DMS 273 treated with DMSO at 0.1 percent for 48 hours (cell line): ENCODE measurements at regions not wholly inside any gene's neighbourhood (a gene's known extent, or its start where the extent isn't known, plus 50 kb on each side); places are given as distances from the start of the nearest gene placed in this dataset.

Experiments
- DNase-seq: peaks from one replicate; lab custom pipeline; 2025; lab: John Stamatoyannopoulos, UW

GRCh38 chr1:199639453-199639852 is 388.1 kb upstream of the NR5A2 start:
- no peak for DNase-seq

- no peak for DNase-seq
These were observed 386.0 kb upstream of the NR5A2 start for GRCh38 chr1:199641531-199641930.

GRCh38 chr1:199644912-199645311 is 382.6 kb upstream of the NR5A2 start:
- no peak for DNase-seq

GRCh38 chr1:199646761-199647160 is 380.7 kb upstream of the NR5A2 start:
- DNase-seq = no peak

- no peak for DNase-seq
These were observed 370.1 kb upstream of the NR5A2 start for GRCh38 chr1:199657449-199657848.

- DNase-seq = no peak
These were observed 367.4 kb upstream of the NR5A2 start for GRCh38 chr1:199660071-199660470.

GRCh38 chr1:199665371-199665770 is 362.1 kb upstream of the NR5A2 start:
- no peak for DNase-seq

- DNase-seq = no peak
These were observed 360.4 kb upstream of the NR5A2 start for GRCh38 chr1:199667089-199667488.

- no peak for DNase-seq
These were observed 357.6 kb upstream of the NR5A2 start for GRCh38 chr1:199669916-199670315.

GRCh38 chr1:199671684-199672083 is 355.8 kb upstream of the NR5A2 start:
- no peak for DNase-seq

GRCh38 chr1:199675937-199676336 is 351.6 kb upstream of the NR5A2 start:
- DNase-seq = no peak

- no peak for DNase-seq
These were observed 348.7 kb upstream of the NR5A2 start for GRCh38 chr1:199678771-199679170.

- DNase-seq = no peak
These were observed 345.4 kb upstream of the NR5A2 start for GRCh38 chr1:199682081-199682480.

GRCh38 chr1:199684686-199685273 is 342.7 kb upstream of the NR5A2 start:
- peak; percentile 43 for DNase-seq

- DNase-seq = no peak
These were observed 342.1 kb upstream of the NR5A2 start for GRCh38 chr1:199685369-199685768.

GRCh38 chr1:199687321-199687720 is 340.2 kb upstream of the NR5A2 start:
- DNase-seq = no peak

GRCh38 chr1:199688133-199688676 is 339.3 kb upstream of the NR5A2 start:
- DNase-seq = no peak

GRCh38 chr1:199688774-199689173 is 338.7 kb upstream of the NR5A2 start:
- no peak for DNase-seq

- DNase-seq = no peak
These were observed 337.0 kb upstream of the NR5A2 start for GRCh38 chr1:199690496-199690895.

GRCh38 chr1:199691540-199691939 is 336.0 kb upstream of the NR5A2 start:
- no peak for DNase-seq

GRCh38 chr1:199693724-199694123 is 333.8 kb upstream of the NR5A2 start:
- DNase-seq = no peak

- no peak for DNase-seq
These were observed 331.3 kb upstream of the NR5A2 start for GRCh38 chr1:199696225-199696624.

GRCh38 chr1:199698222-199698621 is 329.3 kb upstream of the NR5A2 start:
- no peak for DNase-seq

- no peak for DNase-seq
These were observed 327.0 kb upstream of the NR5A2 start for GRCh38 chr1:199700551-199700950.
